Endothelial cell of umbilical vein (primary cell): ENCODE measurements at regions not wholly inside any gene's neighbourhood (a gene's known extent, or its start where the extent isn't known, plus 50 kb on each side); places are given as distances from the start of the nearest gene placed in this dataset.

ENCODE experiments used
- BruUV-seq: library from RNA; stranded (reverse); fragments of 400-500 nt; replicated peaks from 2 replicates; lab custom pipeline; 2021; lab: Mats Ljungman, UMichigan
- CTCF ChIA-PET: fragments of 300-600, 350-600 bp; sonication (Branson Sonifier 250); formaldehyde crosslinking; loops from one replicate; lab custom pipeline; 2021; ENCODE audit warnings: antibody characterized with exemption, inconsistent platforms; lab: Charles Lee
- POLR2A ChIA-PET: fragments of 300-600, 350-600 bp; sonication (Branson Sonifier 250); formaldehyde crosslinking; loops from one replicate; lab custom pipeline; 2021; ENCODE audit warnings: antibody characterized with exemption, inconsistent platforms; lab: Charles Lee
- DNase-seq: peaks from one replicate; pipeline ENCODE4 v3.0.0-alpha.2; 2011; ENCODE audit warnings: low read depth, low spot score
- FAIRE-seq: peaks from 2 replicates; lab custom pipeline; 2011; peaks lifted over from hg19 to GRCh38; lab: Jason Lieb, UNC
- H2AFZ ChIP-seq: 2 replicates; pipeline ENCODE4 v1.6.0; 2012; ENCODE audit warnings: low read depth, low read length, control low read depth, inconsistent platforms
- H3K27ac ChIP-seq: 2 replicates; pipeline ENCODE4 v1.5.1; 2011; ENCODE audit warnings: low read depth, mild to moderate bottlenecking, control low read depth, low read length, moderate library complexity; ENCODE audit not compliant: insufficient read depth
- H3K27me3 ChIP-seq, 2 experiments: 2 replicates each; pipeline versions ENCODE4 v1.6.0 to v1.6.1; 2011; ENCODE audit warnings: low read length in 2 of 2, mixed read lengths in 1 of 2; ENCODE audit not compliant: control insufficient read depth in 2 of 2, insufficient read depth in 2 of 2
- H3K36me3 ChIP-seq, 2 experiments: 2 replicates in 1 of 2; 3 replicates in 1 of 2; pipeline ENCODE4 v1.5.1; 2011; ENCODE audit warnings: low read length in 2 of 2, mild to moderate bottlenecking in 1 of 2, moderate library complexity in 1 of 2; ENCODE audit not compliant: control insufficient read depth in 2 of 2, insufficient read depth in 2 of 2; ENCODE audit errors: extremely low read depth in 1 of 2
- H3K4me1 ChIP-seq: 3 replicates; pipeline ENCODE4 v1.5.1; 2011; ENCODE audit warnings: mild to moderate bottlenecking, low read length; ENCODE audit not compliant: control insufficient read depth, insufficient read depth; ENCODE audit errors: extremely low read depth
- H3K4me2 ChIP-seq: 2 replicates; pipeline ENCODE4 v1.6.1; 2011; ENCODE audit warnings: low read length, control low read depth, mixed read lengths; ENCODE audit not compliant: insufficient read depth
- H3K4me3 ChIP-seq, 3 experiments: fragments of 200-600 bp in 1 of 3; sonication (generic), shearing (Covaris generic) in 1 of 3; replicated peaks in 1 of 3; 2 replicates each; pipeline ENCODE4 v1.5.1; 2011 to 2016; ENCODE audit warnings: control low read depth in 3 of 3, low read length in 3 of 3, mild to moderate bottlenecking in 2 of 3, inconsistent platforms in 1 of 3, low read depth in 1 of 3, moderate library complexity in 1 of 3; ENCODE audit not compliant: insufficient read depth in 1 of 3
- H3K79me2 ChIP-seq: 2 replicates; pipeline ENCODE4 v1.6.0; 2012; ENCODE audit warnings: low read length, inconsistent platforms; ENCODE audit not compliant: control insufficient read depth, insufficient read depth
- H3K9ac ChIP-seq: replicated peaks from 2 replicates; pipeline ENCODE3; 2011; ENCODE audit warnings: low read length, control low read depth; ENCODE audit not compliant: insufficient read depth; ENCODE audit errors: extremely low read depth
- H3K9me1 ChIP-seq: replicated peaks from 3 replicates; pipeline ENCODE4 v1.6.0; 2011; ENCODE audit warnings: mild to moderate bottlenecking, low read length; ENCODE audit not compliant: control insufficient read depth, insufficient read depth; ENCODE audit errors: extremely low read depth
- H3K9me3 ChIP-seq: replicated peaks from 2 replicates; pipeline ENCODE4 v1.5.1; 2012; ENCODE audit warnings: low read length, inconsistent platforms; ENCODE audit not compliant: control insufficient read depth, insufficient read depth
- H4K20me1 ChIP-seq: replicated peaks from 2 replicates; pipeline ENCODE3; 2011; ENCODE audit warnings: mild to moderate bottlenecking, low read length; ENCODE audit not compliant: control insufficient read depth, insufficient read depth; ENCODE audit errors: extremely low read depth
- CTCF ChIP-seq, 2 donors: IDR thresholded peaks; 1 replicate in 1 of 2; 2 replicates in 1 of 2; pipeline ENCODE4 v1.5.1; 2011; ENCODE audit warnings: low read length in 2 of 2, mild to moderate bottlenecking in 2 of 2, moderate library complexity in 2 of 2, control low read depth in 1 of 2, inconsistent platforms in 1 of 2, low read depth in 1 of 2; ENCODE audit not compliant: insufficient read depth in 1 of 2; ENCODE audit errors: extremely low read depth in 1 of 2
- EZH2 ChIP-seq: IDR thresholded peaks from 2 replicates; pipeline ENCODE4 v1.6.1; 2012; ENCODE audit warnings: borderline replicate concordance, low read depth, mild to moderate bottlenecking, moderate library complexity, low read length, inconsistent platforms; ENCODE audit not compliant: severe bottlenecking
- FOS ChIP-seq: IDR thresholded peaks from 2 replicates; pipeline ENCODE4 v1.6.1; 2011; ENCODE audit warnings: mild to moderate bottlenecking, low read length, moderate library complexity, borderline replicate concordance; ENCODE audit not compliant: insufficient read depth
- GATA2 ChIP-seq: IDR thresholded peaks from 2 replicates; pipeline ENCODE4 v1.7.0; 2011; ENCODE audit warnings: low read depth, mild to moderate bottlenecking, moderate library complexity, mixed read lengths, low read length; ENCODE audit not compliant: insufficient read length, insufficient read depth
- JUN ChIP-seq: IDR thresholded peaks from 2 replicates; pipeline ENCODE4 v1.6.1; 2011; ENCODE audit warnings: borderline replicate concordance, low read depth; ENCODE audit not compliant: insufficient read length, insufficient read depth
- MAX ChIP-seq: IDR thresholded peaks from 2 replicates; pipeline ENCODE4 v1.6.1; 2011; ENCODE audit not compliant: insufficient read depth, insufficient read length
- MYC ChIP-seq: IDR thresholded peaks from one replicate; pipeline ENCODE4 v1.6.1; 2011; ENCODE audit warnings: mild to moderate bottlenecking, low read depth, low read length
- POLR2A ChIP-seq: IDR thresholded peaks from 2 replicates; pipeline ENCODE4 v1.6.1; 2012; ENCODE audit warnings: low read depth, mild to moderate bottlenecking, control low read depth, low read length
- POLR2AphosphoS5 ChIP-seq: IDR thresholded peaks from 2 replicates; pipeline ENCODE4 v1.6.1; 2012; ENCODE audit warnings: low read depth, mild to moderate bottlenecking, control low read depth, low read length, moderate library complexity; ENCODE audit not compliant: insufficient read depth
- dilution Hi-C: fragments of 300-500 bp; cut with MboI; formaldehyde crosslinking; loops from one replicate; pipeline ENCODE4 v1.15.0; 2019; ENCODE audit warnings: low sequenced_read_pairs; ENCODE audit not compliant: extremely low pct_ligation_motif_present
- intact Hi-C: fragments of 100-400 bp; cut with micrococcal nuclease; formaldehyde crosslinking; loops from one replicate; pipeline ENCODE4 v1.10.0; 2022

GRCh38 chr4:79083406-79084010 is 144.3 kb upstream of the PAQR3 start:
- no peak overlapping the region for H3K27ac ChIP-seq
- no TSS peak for BruUV-seq

More at GRCh38 chr4:79083406-79084010, 144.3 kb upstream of the PAQR3 start:
- dilution Hi-C loops = no loop called here
- intact Hi-C loops = no loop called here
- no peaks in the 10 kb centered on the region for H3K4me1 ChIP-seq
- FAIRE-seq = no peak
- no peak overlapping the region for H3K9ac ChIP-seq
- TF ChIP-seq POLR2AphosphoS5 = no peak
- no peak for TF ChIP-seq FOS
- TF ChIP-seq GATA2 = no peak
- no peak for TF ChIP-seq JUN
- no peak for TF ChIP-seq MAX
- no peak for TF ChIP-seq CTCF (IDR thresholded peaks at IDR 0.05; ENCODE audit: extremely low read depth in 1 of 2, insufficient read depth in 1 of 2, low read depth in 1 of 2, low read length in 2 of 2)
- TF ChIP-seq EZH2 = no peak
- TF ChIP-seq POLR2A = no peak
- TF ChIP-seq MYC = no peak
- no peaks in the 10 kb centered on the region for H3K9me3 ChIP-seq
- CTCF ChIA-PET = no interaction called here
- no peaks in the 10 kb centered on the region for H3K9me1 ChIP-seq
- no peak overlapping the region for H2AFZ ChIP-seq
- no peak overlapping the region for H3K4me2 ChIP-seq
- no peaks in the 10 kb centered on the region for H3K79me2 ChIP-seq
- no peak for DNase-seq
- H3K4me3 ChIP-seq = no peak overlapping the region
- H3K36me3 ChIP-seq = no peaks in the 10 kb centered on the region
- no peaks in the 10 kb centered on the region for H3K27me3 ChIP-seq
- no peaks in the 10 kb centered on the region for H4K20me1 ChIP-seq
- POLR2A ChIA-PET = no interaction called here
